Transverse colon (tissue), 3 donors: ENCODE measurements at regions not wholly inside any gene's neighbourhood (a gene's known extent, or its start where the extent isn't known, plus 50 kb on each side); places are given as distances from the start of the nearest gene placed in this dataset.

Source experiments
- CTCF ChIP-seq, 5 experiments: fragments of 200-600 bp in 3 of 5; fragments of 450-650 bp in 2 of 5; sonication (generic) in 3 of 5; IDR thresholded peaks; 1 replicate in 2 of 5; 2 replicates in 3 of 5; pipeline ENCODE4 v1.5.1; 2016 to 2017; ENCODE audit warnings: antibody characterized with exemption in 5 of 5, inconsistent platforms in 3 of 5, mild to moderate bottlenecking in 2 of 5, moderate library complexity in 1 of 5
- EP300 ChIP-seq: sonication (generic); formaldehyde crosslinking; IDR thresholded peaks from one replicate; pipeline ENCODE4 v1.6.1; 2017; ENCODE audit warnings: antibody characterized with exemption, low read depth
- POLR2A ChIP-seq: fragments of 450-650 bp; IDR thresholded peaks from one replicate; pipeline ENCODE4 v1.6.1; 2016; ENCODE audit warnings: antibody characterized with exemption, mild to moderate bottlenecking, moderate library complexity

- TF ChIP-seq CTCF (IDR thresholded peaks at IDR 0.05): no peak
- TF ChIP-seq EP300: no peak
- TF ChIP-seq POLR2A: no peak
Observed at GRCh38 chr13:107422421-107422820, 792.9 kb downstream of the LIG4 start.
